Tibial nerve (tissue), 4 donors: ENCODE measurements at regions not wholly inside any gene's neighbourhood (a gene's known extent, or its start where the extent isn't known, plus 50 kb on each side); places are given as distances from the start of the nearest gene placed in this dataset.

Experiments
- CTCF ChIP-seq, 5 experiments: fragments of 200-600 bp in 3 of 5; fragments of 450-650 bp in 2 of 5; sonication (generic) in 3 of 5; IDR thresholded peaks; one replicate each; pipeline ENCODE4 v1.5.1; 2016 to 2019; ENCODE audit warnings: antibody characterized with exemption in 5 of 5, mild to moderate bottlenecking in 3 of 5, moderate library complexity in 2 of 5
- EP300 ChIP-seq, 2 donors: sonication (generic); formaldehyde crosslinking; IDR thresholded peaks; one replicate each; pipeline ENCODE4 v1.6.1; 2017; ENCODE audit warnings: antibody characterized with exemption in 2 of 2, mild to moderate bottlenecking in 1 of 2

DNA sequence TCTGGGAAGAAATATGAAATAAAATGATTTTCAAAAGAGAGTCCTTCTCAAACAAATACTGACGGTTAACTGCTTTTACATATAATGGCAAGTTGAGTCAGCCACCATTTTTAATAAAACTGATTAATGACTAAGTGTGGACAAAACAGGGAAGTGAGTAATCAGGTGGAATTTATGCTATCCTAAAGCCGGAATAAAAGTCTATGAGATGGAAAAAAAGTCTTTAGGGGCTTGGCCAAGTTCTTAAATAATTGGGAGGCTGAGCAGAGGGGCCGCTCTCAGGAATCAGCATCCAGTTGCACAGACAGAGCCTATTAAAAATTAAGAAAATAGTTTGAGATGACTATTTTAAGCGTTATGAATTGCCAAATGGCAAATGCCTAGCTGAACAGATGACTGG, 58.6 kb upstream of the AFF3 start:
- no peak for TF ChIP-seq CTCF (IDR thresholded peaks at IDR 0.05)
- no peak for TF ChIP-seq EP300 (IDR thresholded peaks at IDR 0.05)
